PC-3 (cell line): ENCODE measurements at regions not wholly inside any gene's neighbourhood (a gene's known extent, or its start where the extent isn't known, plus 50 kb on each side); places are given as distances from the start of the nearest gene placed in this dataset.

ENCODE experiments used
- ATAC-seq: fragments of 200-7000 bp; cut with Tn5 transposase; 2 replicates; pipeline ENCODE4 v1.9.1; 2020; ENCODE audit warnings: mild to moderate bottlenecking, moderate library complexity
- BruUV-seq: library from RNA; stranded (reverse); fragments of 400-500 nt; replicated peaks from 2 replicates; lab custom pipeline; 2021; lab: Mats Ljungman, UMichigan
- CTCF ChIA-PET: fragments of 300-600 bp; sonication (Branson Sonifier 250); formaldehyde crosslinking; loops from one replicate; lab custom pipeline; 2022; ENCODE audit warnings: antibody characterized with exemption; lab: Charles Lee
- POLR2A ChIA-PET: fragments of 300-600 bp; sonication (Branson Sonifier 250); formaldehyde crosslinking; loops from one replicate; lab custom pipeline; 2022; ENCODE audit warnings: antibody characterized with exemption; ENCODE audit not compliant: unreplicated experiment; lab: Charles Lee
- DNase-seq: peaks from one replicate; pipeline ENCODE4 v3.0.0-alpha.2; 2015
- H2AFZ ChIP-seq: fragments of 300-600 bp; sonication (generic); 2 replicates; pipeline ENCODE4 v1.6.0; 2016; ENCODE audit warnings: antibody characterized with exemption, low read length
- H3F3A ChIP-seq: fragments of 300-600 bp; sonication (generic); one replicate; pipeline ENCODE4 v1.6.0; 2017; ENCODE audit warnings: antibody characterized with exemption, low read length, control low read depth, mild to moderate bottlenecking; ENCODE audit not compliant: unreplicated experiment
- H3K27ac ChIP-seq: fragments of 300-600 bp; sonication (generic); 2 replicates; pipeline ENCODE4 v1.5.1; 2016; ENCODE audit warnings: mild to moderate bottlenecking, low read length
- H3K27me3 ChIP-seq: fragments of 300-600 bp; sonication (generic); 2 replicates; pipeline ENCODE4 v1.6.1; 2016; ENCODE audit warnings: low read length, mixed read lengths
- H3K36me3 ChIP-seq: fragments of 300-600 bp; sonication (generic); 2 replicates; pipeline ENCODE4 v1.6.1; 2016; ENCODE audit warnings: low read depth, mixed run types, low read length, mixed read lengths
- H3K4me1 ChIP-seq: fragments of 300-600 bp; sonication (generic); 2 replicates; pipeline ENCODE4 v1.5.1; 2016; ENCODE audit warnings: low read length; ENCODE audit not compliant: insufficient read depth
- H3K4me2 ChIP-seq: fragments of 300-600 bp; sonication (generic); 2 replicates; pipeline ENCODE4 v1.6.0; 2016; ENCODE audit warnings: low read length
- H3K4me3 ChIP-seq: fragments of 300-600 bp; sonication (generic); 2 replicates; pipeline ENCODE4 v1.5.1; 2016; ENCODE audit warnings: mild to moderate bottlenecking, low read length, mixed read lengths
- H3K79me2 ChIP-seq: fragments of 300-600 bp; sonication (generic); 2 replicates; pipeline ENCODE4 v1.6.1; 2017; ENCODE audit warnings: low read length, mixed read lengths
- H3K9ac ChIP-seq: fragments of 300-600 bp; sonication (generic); 2 replicates; pipeline ENCODE4 v1.6.0; 2016; ENCODE audit warnings: mild to moderate bottlenecking, low read length
- H3K9me2 ChIP-seq: fragments of 300-600 bp; sonication (generic); replicated peaks from 2 replicates; pipeline ENCODE4 v1.6.1; 2016; ENCODE audit warnings: mixed run types, low read length, mixed read lengths
- H3K9me3 ChIP-seq: fragments of 300-600 bp; sonication (generic); 2 replicates; pipeline ENCODE4 v1.6.1; 2016; ENCODE audit warnings: low read length, mixed read lengths
- H4K20me1 ChIP-seq: fragments of 300-600 bp; sonication (generic); 2 replicates; pipeline ENCODE4 v1.6.1; 2016; ENCODE audit warnings: low read length, mixed read lengths
- EZH2 ChIP-seq: fragments of 300-600 bp; sonication (generic); IDR thresholded peaks from one replicate; pipeline ENCODE4 v1.6.1; 2017; ENCODE audit warnings: antibody characterized with exemption, mild to moderate bottlenecking, low read length; ENCODE audit not compliant: unreplicated experiment
- EZH2phosphoT487 ChIP-seq: fragments of 300-600 bp; sonication (generic); IDR thresholded peaks from 2 replicates; pipeline ENCODE4 v1.6.1; 2018; ENCODE audit warnings: mild to moderate bottlenecking, antibody characterized with exemption, low read length, borderline replicate concordance
- intact Hi-C: fragments of 100-400 bp; cut with micrococcal nuclease; formaldehyde crosslinking; loops from 2 replicates; pipeline ENCODE4 v1.9.0; 2023
- TF ChIP-seq, protein P1 (sequence below): fragments of 300-600 bp; sonication (generic); conservative IDR thresholded peaks from 2 replicates; pipeline ENCODE4 v1.5.1; 2017; ENCODE audit warnings: antibody characterized with exemption, low read depth, mild to moderate bottlenecking, low read length

GRCh38 chr11:11000579-11001283 is 142.9 kb upstream of the ZBED5 start:
- intact Hi-C loops = no loop called here
- H3K9ac ChIP-seq = no peak overlapping the region
- DNase-seq = no peak
- H3K79me2 ChIP-seq = no peaks in the 10 kb centered on the region
- ATAC-seq = no peak
- no peaks in the 10 kb centered on the region for H3K9me2 ChIP-seq
- BruUV-seq = no TSS peak
- no peak overlapping the region for H3K4me2 ChIP-seq
- CTCF ChIA-PET = no interaction called here
- TF ChIP-seq, protein P1, sequence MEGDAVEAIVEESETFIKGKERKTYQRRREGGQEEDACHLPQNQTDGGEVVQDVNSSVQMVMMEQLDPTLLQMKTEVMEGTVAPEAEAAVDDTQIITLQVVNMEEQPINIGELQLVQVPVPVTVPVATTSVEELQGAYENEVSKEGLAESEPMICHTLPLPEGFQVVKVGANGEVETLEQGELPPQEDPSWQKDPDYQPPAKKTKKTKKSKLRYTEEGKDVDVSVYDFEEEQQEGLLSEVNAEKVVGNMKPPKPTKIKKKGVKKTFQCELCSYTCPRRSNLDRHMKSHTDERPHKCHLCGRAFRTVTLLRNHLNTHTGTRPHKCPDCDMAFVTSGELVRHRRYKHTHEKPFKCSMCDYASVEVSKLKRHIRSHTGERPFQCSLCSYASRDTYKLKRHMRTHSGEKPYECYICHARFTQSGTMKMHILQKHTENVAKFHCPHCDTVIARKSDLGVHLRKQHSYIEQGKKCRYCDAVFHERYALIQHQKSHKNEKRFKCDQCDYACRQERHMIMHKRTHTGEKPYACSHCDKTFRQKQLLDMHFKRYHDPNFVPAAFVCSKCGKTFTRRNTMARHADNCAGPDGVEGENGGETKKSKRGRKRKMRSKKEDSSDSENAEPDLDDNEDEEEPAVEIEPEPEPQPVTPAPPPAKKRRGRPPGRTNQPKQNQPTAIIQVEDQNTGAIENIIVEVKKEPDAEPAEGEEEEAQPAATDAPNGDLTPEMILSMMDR = no peak
- TF ChIP-seq EZH2 = no peak
- no peak for TF ChIP-seq EZH2phosphoT487
- H2AFZ ChIP-seq = no peak overlapping the region
- H3K4me1 ChIP-seq = no peaks in the 10 kb centered on the region
- no peak overlapping the region for H3K4me3 ChIP-seq
- H3K27ac ChIP-seq = no peak overlapping the region
- H3K36me3 ChIP-seq = no peaks in the 10 kb centered on the region
- H3F3A ChIP-seq = no peaks in the 10 kb centered on the region
- no peaks in the 10 kb centered on the region for H3K27me3 ChIP-seq
- H3K9me3 ChIP-seq = no peaks in the 10 kb centered on the region
- POLR2A ChIA-PET = no interaction called here
- H4K20me1 ChIP-seq = no peaks in the 10 kb centered on the region

DNA sequence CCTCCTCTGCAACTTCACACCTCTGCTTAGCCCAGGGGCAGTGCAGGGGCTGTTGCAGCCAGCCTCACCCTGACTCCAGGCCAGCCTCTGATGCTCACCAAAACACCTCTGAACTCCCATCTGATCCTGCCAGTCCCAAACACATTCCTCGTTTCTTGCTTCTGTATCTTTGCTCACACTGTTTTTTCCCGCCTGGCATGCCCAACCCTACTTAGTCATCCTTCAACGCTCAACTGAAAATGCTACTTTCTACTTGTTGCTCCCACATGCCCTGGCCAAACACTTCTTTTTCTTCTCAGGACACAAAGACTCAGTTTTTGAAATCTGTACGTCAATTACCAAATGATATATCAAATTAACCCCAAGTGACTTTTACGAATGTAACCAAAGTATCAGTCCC is 140.8 kb upstream of the ZBED5 start:
- H3K27ac ChIP-seq = no peak overlapping the region
- BruUV-seq = no TSS peak
- TF ChIP-seq EZH2 = no peak
- TF ChIP-seq, protein P1 = no peak
- no peak for TF ChIP-seq EZH2phosphoT487
- H3K9me3 ChIP-seq = no peaks in the 10 kb centered on the region
- no peaks in the 10 kb centered on the region for H3K4me1 ChIP-seq
- no peaks in the 10 kb centered on the region for H3K36me3 ChIP-seq
- DNase-seq (no peak), ATAC-seq (no peak)
- H4K20me1 ChIP-seq = no peaks in the 10 kb centered on the region
- H3K4me2 ChIP-seq = no peak overlapping the region
- H3K4me3 ChIP-seq = no peak overlapping the region
- H3K27me3 ChIP-seq = no peaks in the 10 kb centered on the region
- no peaks in the 10 kb centered on the region for H3K79me2 ChIP-seq
- no peaks in the 10 kb centered on the region for H3F3A ChIP-seq
- H3K9ac ChIP-seq = no peak overlapping the region
- POLR2A ChIA-PET = no interaction called here
- H3K9me2 ChIP-seq = no peaks in the 10 kb centered on the region
- intact Hi-C loops = no loop called here
- no peak overlapping the region; the same call in 1 of the 2 replicates for H2AFZ ChIP-seq
- CTCF ChIA-PET = no interaction called here

- Histone ChIP-seq H3K27me3 (no peaks in the 10 kb centered on the region), H3K4me1 (no peaks in the 10 kb centered on the region), H3K9me2 (no peaks in the 10 kb centered on the region), H3F3A (no peaks in the 10 kb centered on the region), H3K27ac (no peak overlapping the region), H3K9me3 (no peaks in the 10 kb centered on the region), H2AFZ (no peak overlapping the region), H3K4me2 (no peak overlapping the region), H3K79me2 (no peaks in the 10 kb centered on the region), H4K20me1 (no peaks in the 10 kb centered on the region), H3K4me3 (no peak overlapping the region), H3K36me3 (no peaks in the 10 kb centered on the region), H3K9ac (no peak overlapping the region)
- ChIA-PET POLR2A (no interaction called here), CTCF (no interaction called here)
- DNase-seq (no peak), ATAC-seq (no peak)
- no TSS peak for BruUV-seq
- intact Hi-C loops = no loop called here
- no peak for TF ChIP-seq EZH2
- TF ChIP-seq EZH2phosphoT487 = no peak
- TF ChIP-seq, protein P1 = no peak
These were observed 138.8 kb upstream of the ZBED5 start for GRCh38 chr11:10996678-10997077.
